ENCODE measurements at regions not wholly inside any gene's neighbourhood (a gene's known extent, or its start where the extent isn't known, plus 50 kb on each side); places are given as distances from the start of the nearest gene placed in this dataset.

GRCh38 chr15:31456354-31457060, 129.9 kb downstream of the KLF13 start:
- DNase-seq: no peak

GRCh38 chr15:31457161-31457560, 130.5 kb downstream of the KLF13 start:
- no peak for DNase-seq

GRCh38 chr15:31457631-31458526, 131.2 kb downstream of the KLF13 start:
- DNase-seq: no peak

- no peak for DNase-seq
Observed at GRCh38 chr15:31458596-31459399, 132.2 kb downstream of the KLF13 start.

DNA sequence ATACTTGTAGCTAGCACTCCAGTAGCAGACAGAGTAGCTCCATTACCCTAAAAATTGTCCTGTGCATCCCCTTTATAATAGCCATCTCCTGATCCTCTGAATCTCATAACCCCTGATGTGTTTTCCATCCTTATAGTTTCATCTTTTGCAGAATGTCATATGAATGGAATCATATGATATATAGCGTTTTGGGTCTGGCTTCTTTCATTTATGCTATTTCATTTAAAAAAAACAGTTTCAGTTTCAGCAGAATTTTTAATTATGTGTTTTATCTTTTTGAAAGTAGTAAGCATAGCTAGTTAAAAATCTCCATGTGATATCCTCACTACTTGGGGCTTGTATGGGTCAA, 132.7 kb downstream of the KLF13 start:
- DNase-seq: no peak

- no peak for DNase-seq
Observed at GRCh38 chr15:31461375-31461774, 134.7 kb downstream of the KLF13 start.

- no peak for DNase-seq
Observed at GRCh38 chr15:31461911-31462480, 135.4 kb downstream of the KLF13 start.

DNA sequence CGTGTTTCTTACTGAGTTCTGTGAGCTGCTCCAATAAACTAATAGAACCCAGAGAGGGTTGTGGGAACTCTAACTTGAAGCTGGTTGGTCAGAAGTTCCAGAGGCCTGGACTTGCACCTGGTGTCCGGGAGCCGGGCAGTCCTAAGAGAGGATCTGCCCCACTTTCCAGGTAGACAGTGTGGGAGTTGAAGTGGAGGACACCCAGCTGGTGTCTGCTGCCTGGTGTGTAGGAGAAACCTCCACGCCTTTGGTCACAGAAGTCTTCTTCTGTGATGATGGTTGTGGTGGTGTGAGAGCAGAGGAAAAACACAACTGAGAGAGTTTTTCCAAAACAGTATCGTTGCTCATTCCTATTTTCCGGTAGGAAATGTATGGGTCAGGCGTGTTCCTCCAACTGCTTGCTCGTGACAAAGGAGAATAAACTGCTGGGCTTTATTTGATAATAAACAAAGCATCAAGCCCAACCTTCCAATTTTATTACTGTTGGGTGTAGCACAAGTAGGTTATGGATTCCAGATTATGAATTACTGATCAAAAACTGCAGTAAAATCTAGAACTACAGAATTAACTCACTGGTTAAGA, 137.0 kb downstream of the KLF13 start:
- no peak for DNase-seq

DNA sequence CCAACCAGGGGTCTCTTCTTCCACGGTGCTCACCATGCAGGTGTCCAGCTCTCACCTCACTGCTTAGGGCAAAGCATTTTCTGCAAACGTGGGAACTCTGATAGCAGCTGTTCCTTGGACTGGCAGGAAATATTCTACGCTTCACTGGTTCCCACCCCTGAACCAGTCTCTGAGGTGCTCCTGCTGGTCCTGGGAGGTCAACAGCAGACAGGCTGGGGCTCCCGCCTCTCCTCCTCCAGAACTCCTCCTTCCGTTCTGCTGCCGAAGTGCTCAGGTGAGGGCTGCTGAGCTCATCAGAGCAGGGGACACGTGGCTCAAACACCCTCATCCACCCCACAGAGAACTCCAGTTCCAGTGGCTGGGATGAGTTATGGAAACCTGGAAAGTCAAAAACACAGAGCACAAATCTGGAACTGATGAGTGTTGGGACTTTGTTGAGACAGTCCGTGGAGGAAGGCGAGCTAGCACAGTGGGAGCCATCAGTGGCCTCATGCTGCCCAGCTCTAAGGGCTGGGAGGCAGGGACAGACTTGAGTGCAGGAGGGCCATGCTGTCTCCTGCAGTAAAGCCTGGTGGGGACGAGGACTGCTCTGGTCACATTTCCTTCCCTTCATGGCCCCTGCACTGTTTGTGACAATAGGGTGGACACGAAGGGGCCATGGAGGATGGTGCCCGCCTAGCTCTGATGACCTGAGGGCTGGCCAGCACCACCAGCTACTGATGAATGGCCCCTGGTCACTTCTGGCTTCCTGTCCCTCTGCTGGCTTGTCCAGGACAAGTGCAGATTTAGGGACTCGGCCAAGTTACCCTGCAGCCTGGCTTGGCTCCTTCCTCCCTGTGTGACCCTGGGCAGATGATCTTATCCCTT, 137.8 kb downstream of the KLF13 start:
- no peak for DNase-seq

GRCh38 chr15:31465083-31465955, 138.7 kb downstream of the KLF13 start:
- no peak for DNase-seq

DNA sequence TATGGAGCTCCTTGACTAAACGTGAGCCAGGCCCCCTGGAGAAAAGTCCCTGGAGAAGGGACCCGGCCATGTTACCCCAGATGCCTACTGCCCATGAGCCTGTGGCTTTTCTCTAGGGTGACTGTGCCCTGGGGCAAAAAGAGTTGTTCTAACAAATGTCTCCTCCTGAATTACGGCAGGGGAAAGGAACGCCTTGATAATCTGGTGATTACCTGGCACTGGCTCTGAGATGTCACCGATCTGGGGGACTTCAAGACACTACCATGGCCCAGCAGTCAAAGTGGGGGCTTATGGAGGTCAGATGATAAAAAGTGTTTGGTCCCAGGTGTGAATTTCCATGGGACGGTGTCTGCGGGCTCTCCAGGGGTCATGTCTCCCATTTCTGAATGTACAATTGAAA, 140.7 kb downstream of the KLF13 start:
- DNase-seq: no peak

DNA sequence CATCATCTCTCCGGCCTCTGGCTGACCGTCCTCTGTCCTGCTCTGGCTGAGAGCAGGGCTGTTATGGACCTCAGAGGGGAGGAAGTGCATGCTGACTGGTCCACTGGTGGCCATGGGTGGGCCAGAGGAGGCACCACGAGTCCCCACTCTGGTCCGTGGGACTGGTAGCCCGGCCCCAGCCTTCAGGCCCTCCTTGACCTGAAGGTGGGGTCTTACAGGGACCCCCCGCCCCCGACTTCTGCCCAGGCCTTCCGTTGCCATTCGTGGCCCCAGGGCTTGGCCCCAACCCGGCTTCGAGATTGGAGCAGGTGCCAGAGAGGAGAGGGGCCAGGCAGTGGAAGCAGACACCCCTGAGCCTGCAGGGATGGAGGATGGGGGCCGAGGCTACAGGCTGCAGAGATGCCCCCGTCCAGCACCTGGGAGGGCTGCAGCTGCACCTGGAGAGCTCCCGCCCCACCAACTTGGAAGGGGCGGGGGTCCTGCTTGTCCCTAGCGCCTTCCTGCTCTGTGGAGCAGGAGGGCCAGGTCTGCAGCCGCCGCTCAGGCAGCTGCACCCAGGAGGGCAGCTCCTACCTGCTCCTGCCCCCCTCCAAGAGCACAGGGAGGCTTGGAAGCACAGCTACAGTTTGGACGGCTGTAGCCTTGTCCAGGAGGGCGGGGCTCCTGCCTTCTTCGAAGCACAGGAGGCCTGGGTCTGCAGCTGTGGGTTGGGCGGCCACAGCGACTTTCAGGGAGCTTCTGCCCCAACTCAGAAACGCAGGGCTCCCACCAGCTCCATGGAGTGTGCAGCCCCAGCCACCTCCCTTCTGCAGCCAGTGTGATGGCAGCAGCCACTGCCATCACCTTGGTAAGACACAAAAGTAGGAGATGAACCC, 142.5 kb downstream of the KLF13 start:
- DNase-seq: no peak

DNA sequence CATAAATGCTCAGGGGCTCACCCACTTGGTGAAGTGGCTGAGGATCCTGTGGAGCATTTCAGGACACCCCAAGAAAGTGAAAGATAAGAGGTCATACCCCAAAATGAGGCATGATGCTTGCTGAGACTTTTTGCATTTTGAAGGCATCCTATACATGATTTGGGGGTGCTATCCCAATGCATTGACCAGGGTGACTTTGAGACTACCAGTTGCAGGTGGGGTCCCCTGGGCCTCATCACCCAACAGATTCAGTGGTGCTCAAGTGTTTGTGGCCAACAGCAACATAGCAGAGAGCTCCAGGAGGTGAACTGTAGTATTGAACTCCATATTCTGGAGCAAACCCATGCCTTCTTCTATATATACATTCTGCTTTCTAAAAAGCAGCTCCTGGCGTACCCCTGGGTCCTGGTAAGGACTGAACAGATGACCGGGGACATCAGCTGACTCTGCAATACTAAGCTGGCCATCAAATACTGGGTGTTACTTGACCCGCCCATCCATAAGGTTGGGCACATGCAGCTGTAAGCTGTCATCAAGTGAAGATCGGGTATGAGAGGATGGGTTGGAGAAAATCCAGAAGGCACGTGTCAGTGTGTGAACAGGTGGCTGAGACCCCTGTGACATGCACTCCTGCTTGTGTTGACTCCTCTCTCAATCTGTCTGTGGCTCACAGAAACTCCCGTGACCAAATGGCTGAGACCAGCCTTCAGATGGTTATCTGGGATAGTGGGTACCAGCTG, 143.3 kb downstream of the KLF13 start:
- DNase-seq: no peak

DNA sequence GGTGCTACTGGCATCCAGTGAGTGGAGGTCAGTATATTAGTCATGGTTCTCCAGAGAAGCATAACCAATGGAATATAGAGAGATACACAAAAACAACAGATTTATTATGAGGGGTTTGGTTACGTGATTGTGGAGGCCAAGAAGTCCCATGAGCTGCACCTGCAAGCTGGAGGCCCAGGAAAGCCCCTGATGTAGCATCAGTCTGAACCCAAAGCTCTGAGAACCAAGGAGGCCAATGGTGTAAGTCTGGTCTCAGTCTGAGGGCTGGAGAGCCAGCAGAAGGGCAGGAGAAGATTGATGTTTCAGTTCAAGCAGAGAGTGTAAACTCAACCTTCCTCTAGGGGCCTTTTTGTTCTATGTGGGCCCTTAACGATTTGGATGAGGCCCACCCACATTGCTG, 144.1 kb downstream of the KLF13 start:
- DNase-seq: no peak

DNA sequence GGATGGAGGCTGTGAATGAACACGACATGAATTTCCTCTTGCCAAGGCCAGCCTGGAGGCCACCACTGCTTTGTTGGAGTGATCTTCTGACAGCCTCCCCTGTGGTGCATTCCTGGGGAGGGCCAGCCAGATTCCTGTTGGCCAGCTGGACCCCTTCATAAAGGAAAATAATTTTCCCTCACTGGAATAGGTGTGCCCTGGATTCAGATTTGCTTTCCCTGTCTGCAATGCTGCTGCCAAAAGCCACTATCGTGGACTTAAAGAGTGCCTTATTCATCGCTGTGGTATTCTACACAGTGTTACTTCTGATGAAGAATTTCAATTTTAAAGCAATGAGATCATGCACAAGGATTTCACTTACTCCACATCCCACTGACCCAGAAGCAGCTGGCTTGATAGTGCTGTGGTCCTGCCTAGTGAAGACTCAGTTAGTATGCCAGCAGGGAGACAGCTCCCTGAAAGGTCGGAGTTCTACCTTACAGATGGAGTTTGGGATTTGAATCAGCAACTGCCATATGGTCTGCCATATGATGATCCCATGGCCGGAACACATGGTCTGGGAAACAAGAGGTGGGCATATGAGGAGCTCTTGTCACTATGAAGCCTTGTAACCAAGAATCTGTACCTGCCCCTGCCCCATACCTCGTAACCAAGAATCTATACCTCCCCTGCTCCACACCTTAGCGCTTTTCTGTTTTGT, 145.2 kb downstream of the KLF13 start:
- DNase-seq: no peak

- DNase-seq: peak; percentile 36
Observed at GRCh38 chr15:31472636-31473384, 146.2 kb downstream of the KLF13 start.

DNA sequence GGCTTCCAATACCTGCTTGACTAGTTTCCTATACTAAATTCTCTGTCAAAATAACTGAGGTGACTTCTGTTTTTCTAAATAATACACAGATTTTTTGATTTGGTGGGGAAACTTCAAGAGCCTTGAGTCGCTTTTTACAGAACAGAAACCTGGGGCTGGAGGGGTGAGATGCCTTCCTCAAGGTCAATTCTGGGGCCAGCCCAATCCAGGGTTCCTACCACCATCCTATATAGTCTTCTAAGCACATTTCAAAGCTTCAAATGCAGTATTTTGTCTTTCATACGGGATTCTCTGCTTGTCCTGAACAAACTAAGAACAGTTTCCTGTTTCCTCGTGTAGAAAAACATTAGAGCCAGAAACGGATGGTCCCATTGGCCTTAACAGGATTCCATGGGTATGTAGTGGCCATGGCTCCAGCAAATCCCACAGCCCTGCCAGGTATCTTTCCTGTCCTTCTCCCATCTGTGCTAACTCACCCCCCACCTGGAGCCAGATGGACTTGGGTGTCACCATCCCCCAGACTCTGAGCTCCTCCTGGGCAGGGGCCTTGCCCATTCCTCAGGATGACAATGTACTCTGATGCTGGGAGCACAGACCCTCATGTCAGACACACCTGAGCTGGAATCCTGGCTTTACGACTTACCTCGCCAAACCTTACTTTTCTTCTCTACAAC, 146.9 kb downstream of the KLF13 start:
- no peak for DNase-seq
